ENCODE measurements at regions not wholly inside any gene's neighbourhood (a gene's known extent, or its start where the extent isn't known, plus 50 kb on each side); places are given as distances from the start of the nearest gene placed in this dataset.
"Not testable (repeated sequence)": the region's sequence is repeated elsewhere in the genome, so short reads cannot be mapped to it uniquely, and the experiment has no call there.

DNA sequence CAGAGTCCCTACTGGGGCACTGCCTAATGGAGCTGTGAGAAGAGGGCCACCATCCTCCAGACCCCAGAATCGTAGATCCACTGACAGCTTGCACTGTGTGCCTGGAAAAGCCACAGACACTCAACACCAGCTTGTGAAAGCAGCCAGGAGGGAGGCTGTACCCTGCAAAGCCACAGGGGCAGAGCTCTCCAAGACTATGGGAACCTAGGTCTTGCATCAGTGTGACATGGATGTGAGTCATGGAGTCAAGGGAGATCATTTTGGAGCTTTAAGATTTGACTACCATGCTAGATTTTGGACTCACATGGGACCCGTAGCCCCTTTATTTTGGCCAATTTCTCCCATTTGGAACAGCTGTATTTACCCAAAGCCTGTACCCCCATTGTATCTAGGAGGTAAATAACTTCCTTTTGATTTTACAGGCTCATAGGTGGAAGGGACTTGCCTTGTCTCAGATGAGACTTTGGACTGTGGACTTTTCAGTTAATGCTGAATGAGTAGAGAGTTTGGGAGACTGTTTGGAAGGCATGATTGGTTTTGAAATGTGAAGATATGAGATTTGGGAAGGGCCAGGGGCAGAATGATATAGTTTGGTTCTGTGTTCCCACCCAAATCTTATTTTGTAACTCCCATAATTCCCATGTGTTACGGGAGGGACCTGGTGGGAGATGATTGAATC, 734.6 kb downstream of the USP25 start:
- H3K36me3 Mint-ChIP-seq, H3K9me3 Mint-ChIP-seq, H3K4me3 Mint-ChIP-seq, H3K27ac Mint-ChIP-seq, H3K4me1 Mint-ChIP-seq, H3K27me3 Mint-ChIP-seq: not testable (repeated sequence)

GRCh38 chr21:16468184-16468583, 738.4 kb downstream of the USP25 start:
- Mint-ChIP-seq H3K27me3 (no peaks in the 10 kb centered on the region), H3K36me3 (no peaks in the 10 kb centered on the region), H3K4me3 (no peak overlapping the region), H3K27ac (no peak overlapping the region), H3K9me3 (peaks cover 6% of the 10 kb centered on the region), H3K4me1 (no peaks in the 10 kb centered on the region)

DNA sequence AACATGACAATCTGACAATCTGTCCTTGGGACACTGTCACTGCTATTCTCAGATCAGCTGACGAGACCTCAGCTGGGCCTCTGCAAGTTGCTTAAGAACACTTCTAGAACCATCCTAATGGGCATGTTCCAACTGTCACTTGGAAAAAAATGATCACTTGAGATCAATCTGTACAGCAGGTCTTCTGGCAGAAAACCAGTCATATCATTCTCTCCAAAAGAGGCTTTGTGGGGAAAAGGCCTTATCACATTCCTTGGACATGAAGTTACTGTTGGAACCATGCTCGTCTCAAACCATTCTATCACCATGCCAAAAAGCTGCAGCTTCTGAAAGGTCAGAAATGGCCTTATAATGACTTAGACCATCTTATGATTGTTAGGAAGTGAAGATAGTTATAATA, 744.2 kb downstream of the USP25 start:
- H3K9me3 Mint-ChIP-seq: peaks cover 11% of the 10 kb centered on the region
- H3K27ac Mint-ChIP-seq: no peak overlapping the region
- H3K27me3 Mint-ChIP-seq: no peaks in the 10 kb centered on the region
- no peak overlapping the region for H3K4me3 Mint-ChIP-seq
- no peaks in the 10 kb centered on the region for H3K36me3 Mint-ChIP-seq
- H3K4me1 Mint-ChIP-seq: no peaks in the 10 kb centered on the region

GRCh38 chr21:16476056-16476825, 746.5 kb downstream of the USP25 start:
- Mint-ChIP-seq H3K36me3 (no peaks in the 10 kb centered on the region), H3K27ac (no peak overlapping the region), H3K4me3 (no peak overlapping the region), H3K27me3 (no peaks in the 10 kb centered on the region), H3K4me1 (no peaks in the 10 kb centered on the region), H3K9me3 (peaks cover 6% of the 10 kb centered on the region)

DNA sequence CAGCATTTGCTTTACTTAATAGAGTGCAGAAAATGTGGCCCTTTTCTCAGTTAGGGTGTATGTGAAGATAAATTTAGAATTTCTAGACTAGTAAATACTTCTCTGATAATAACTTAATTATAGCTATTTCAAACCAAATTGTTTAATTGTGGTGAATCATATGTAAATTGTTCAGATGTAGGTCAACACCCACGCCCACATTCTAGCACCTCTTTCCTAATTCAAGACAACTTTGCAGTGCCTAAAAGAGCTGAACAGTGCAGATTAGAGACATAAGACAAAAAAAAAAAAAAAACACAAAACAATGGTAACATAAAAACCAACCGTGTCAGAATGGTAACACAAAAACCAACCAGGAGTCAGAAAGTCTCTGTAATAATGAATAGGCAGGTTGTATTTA, 758.3 kb downstream of the USP25 start:
- no peaks in the 10 kb centered on the region for H3K27me3 Mint-ChIP-seq
- peaks cover 4% of the 10 kb centered on the region for H3K9me3 Mint-ChIP-seq
- no peak overlapping the region for H3K4me3 Mint-ChIP-seq
- no peak overlapping the region for H3K27ac Mint-ChIP-seq
- H3K4me1 Mint-ChIP-seq: no peaks in the 10 kb centered on the region
- no peaks in the 10 kb centered on the region for H3K36me3 Mint-ChIP-seq

DNA sequence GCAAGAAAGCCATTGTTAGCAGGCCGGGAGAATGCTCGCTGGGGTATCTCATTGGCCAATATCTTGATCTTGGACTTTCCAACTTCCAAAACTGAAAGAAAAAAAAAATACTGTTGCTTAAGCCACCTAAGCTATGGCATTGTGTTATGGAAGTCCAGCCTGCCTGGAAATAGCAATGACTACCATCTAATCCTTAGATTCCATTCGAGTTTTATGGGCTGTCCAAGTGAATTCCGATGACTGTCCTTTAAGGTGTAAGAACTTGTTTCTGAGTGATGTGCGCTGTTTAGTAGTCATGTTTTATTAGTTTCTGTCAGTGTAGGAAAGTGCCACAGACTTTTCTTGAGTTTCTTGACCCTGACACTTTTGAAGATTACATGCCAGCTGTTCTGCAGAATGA, 762.6 kb downstream of the USP25 start:
- H3K27me3 Mint-ChIP-seq: no peaks in the 10 kb centered on the region
- H3K27ac Mint-ChIP-seq: no peak overlapping the region
- peaks cover 4% of the 10 kb centered on the region for H3K9me3 Mint-ChIP-seq
- no peaks in the 10 kb centered on the region for H3K36me3 Mint-ChIP-seq
- H3K4me3 Mint-ChIP-seq: no peak overlapping the region
- H3K4me1 Mint-ChIP-seq: no peaks in the 10 kb centered on the region

DNA sequence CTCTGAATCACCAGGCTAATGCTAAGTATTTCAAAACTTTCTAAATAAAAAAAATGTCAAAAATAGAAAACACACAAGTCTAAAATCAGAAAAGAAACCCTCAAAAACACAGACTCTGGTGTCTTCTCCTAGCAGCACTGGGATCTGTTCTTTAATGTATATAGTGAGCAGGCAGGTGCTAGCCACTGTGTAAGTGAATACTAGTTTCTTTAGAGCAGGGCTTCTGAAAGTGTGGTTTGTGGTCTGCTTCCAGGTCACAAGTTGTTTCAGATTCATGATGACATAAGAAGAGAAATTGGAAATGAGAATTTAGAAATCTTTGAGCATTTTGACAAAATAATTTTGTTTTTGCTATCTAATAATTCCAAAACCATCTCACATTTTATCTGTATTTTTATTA, 763.1 kb downstream of the USP25 start:
- Mint-ChIP-seq H3K27ac (no peak overlapping the region), H3K27me3 (no peaks in the 10 kb centered on the region), H3K9me3 (peaks cover 4% of the 10 kb centered on the region), H3K4me3 (no peak overlapping the region), H3K4me1 (no peaks in the 10 kb centered on the region), H3K36me3 (no peaks in the 10 kb centered on the region)

DNA sequence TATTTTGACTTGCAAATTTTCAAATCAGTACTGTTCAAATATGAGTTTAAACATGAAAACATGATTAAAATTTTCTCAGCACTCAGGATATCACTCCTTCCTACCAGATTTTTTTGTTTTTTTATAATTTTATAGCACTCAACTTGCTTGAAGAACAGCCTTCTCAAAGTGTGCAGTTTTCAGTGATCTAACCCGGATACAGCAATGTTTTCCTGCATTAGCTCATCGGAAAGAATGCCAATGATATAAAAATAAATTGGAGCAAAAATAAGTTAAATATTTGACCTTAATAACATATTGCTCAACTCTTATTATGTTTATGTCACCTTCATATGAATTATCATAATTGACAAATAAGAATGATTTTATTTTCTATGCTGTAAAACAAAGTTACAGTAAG, 766.8 kb downstream of the USP25 start:
- Mint-ChIP-seq H3K36me3 (no peaks in the 10 kb centered on the region), H3K4me3 (no peak overlapping the region), H3K4me1 (no peaks in the 10 kb centered on the region), H3K9me3 (peaks cover 3% of the 10 kb centered on the region), H3K27ac (no peak overlapping the region), H3K27me3 (no peaks in the 10 kb centered on the region)

DNA sequence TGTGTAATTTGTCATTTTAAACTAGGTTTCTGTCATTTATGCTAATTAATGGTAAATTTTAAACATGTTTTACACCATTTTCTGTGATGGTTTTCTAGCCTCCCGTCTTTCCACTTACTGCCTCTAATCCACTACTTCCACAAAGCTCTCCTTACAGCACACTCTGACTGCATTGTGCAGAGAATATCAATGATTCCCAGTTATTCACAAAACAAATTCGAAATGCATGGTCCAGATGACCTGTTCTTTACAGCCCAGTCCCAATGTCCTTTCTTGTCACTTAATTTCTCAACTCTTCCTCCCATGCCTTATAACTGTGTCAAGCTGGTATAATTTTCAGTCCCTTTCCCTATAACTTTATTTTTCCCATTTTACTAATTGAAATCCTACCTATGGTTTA, 770.5 kb downstream of the USP25 start:
- Mint-ChIP-seq H3K9me3 (no peaks in the 10 kb centered on the region), H3K4me3 (no peak overlapping the region), H3K4me1 (no peaks in the 10 kb centered on the region)

GRCh38 chr21:16502273-16502672, 772.5 kb downstream of the USP25 start:
- Mint-ChIP-seq H3K4me1 (no peaks in the 10 kb centered on the region), H3K27me3 (no peaks in the 10 kb centered on the region), H3K4me3 (no peak overlapping the region), H3K9me3 (no peaks in the 10 kb centered on the region), H3K36me3 (no peaks in the 10 kb centered on the region), H3K27ac (no peak overlapping the region)

More for the DNA sequence above, 770.5 kb downstream of the USP25 start:
- Mint-ChIP-seq H3K36me3 (no peaks in the 10 kb centered on the region), H3K27me3 (no peaks in the 10 kb centered on the region), H3K27ac (no peak overlapping the region)

DNA sequence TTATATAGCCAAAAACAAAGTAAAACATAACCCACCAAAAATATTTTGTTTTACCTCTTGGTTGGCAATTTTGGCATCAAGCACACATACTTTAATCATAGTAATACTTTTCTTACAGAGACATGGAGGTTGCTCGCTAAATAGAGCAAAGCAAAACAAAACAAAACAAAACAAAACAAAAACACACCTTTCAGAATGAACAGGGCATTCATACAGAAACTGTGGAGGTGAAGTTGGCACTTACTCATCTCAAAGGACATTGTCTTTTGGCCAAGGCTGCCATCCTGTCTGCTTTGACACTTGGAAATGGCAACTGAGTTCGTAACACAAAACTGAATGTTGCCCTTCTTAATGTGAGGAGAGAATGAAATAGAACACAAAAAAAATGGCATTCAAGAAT, 773.1 kb downstream of the USP25 start:
- Mint-ChIP-seq H3K36me3 (no peaks in the 10 kb centered on the region), H3K27me3 (no peaks in the 10 kb centered on the region), H3K4me1 (no peaks in the 10 kb centered on the region), H3K9me3 (no peaks in the 10 kb centered on the region), H3K4me3 (no peak overlapping the region), H3K27ac (no peak overlapping the region)

DNA sequence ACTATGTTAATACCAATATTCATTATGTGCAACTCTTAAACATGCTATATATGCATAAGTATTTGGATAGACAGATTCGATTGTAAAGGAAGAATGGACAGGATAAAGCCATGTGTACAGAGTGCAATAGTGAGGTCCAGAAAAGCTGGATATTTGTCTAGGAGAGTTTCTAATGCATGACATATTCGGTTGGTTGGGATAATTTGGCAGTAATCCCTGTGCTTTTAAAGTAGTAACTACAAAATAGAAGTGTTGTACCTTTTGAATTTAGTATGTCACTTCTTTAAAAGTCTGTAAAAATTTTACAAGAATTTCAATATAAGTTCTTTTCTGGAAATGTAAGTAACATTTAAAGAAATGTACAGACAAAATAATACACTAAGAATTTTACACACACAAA, 774.5 kb downstream of the USP25 start:
- H3K36me3 Mint-ChIP-seq: no peaks in the 10 kb centered on the region
- no peaks in the 10 kb centered on the region for H3K27me3 Mint-ChIP-seq
- no peak overlapping the region for H3K4me3 Mint-ChIP-seq
- H3K9me3 Mint-ChIP-seq: no peaks in the 10 kb centered on the region
- no peaks in the 10 kb centered on the region for H3K4me1 Mint-ChIP-seq
- H3K27ac Mint-ChIP-seq: no peak overlapping the region

- Mint-ChIP-seq H3K36me3 (no peaks in the 10 kb centered on the region), H3K4me1 (no peaks in the 10 kb centered on the region), H3K4me3 (no peak overlapping the region), H3K9me3 (no peaks in the 10 kb centered on the region), H3K27me3 (no peaks in the 10 kb centered on the region), H3K27ac (no peak overlapping the region)
These were observed 775.0 kb downstream of the USP25 start for GRCh38 chr21:16504766-16505165.

DNA sequence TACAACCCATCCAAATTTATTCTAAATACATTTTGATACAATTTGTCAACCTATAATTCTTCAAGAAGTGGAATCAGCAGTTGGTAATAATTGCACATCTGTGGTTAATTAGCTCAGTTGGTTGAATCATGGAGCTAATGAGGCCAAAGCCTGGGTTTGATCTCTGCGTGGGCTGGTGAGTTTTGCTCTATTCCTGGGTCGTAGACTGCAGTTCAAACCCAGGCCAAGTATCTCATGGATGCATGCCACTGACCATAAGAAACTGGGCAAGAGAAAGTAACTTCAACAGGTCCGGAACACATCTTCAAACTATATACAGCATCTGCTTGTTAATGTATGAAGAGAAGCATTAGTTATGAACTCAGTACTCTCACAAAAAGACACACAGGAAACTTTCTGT, 779.7 kb downstream of the USP25 start:
- Mint-ChIP-seq H3K4me1 (no peaks in the 10 kb centered on the region), H3K27ac (no peak overlapping the region), H3K9me3 (no peaks in the 10 kb centered on the region), H3K36me3 (no peaks in the 10 kb centered on the region), H3K4me3 (no peak overlapping the region), H3K27me3 (no peaks in the 10 kb centered on the region)

DNA sequence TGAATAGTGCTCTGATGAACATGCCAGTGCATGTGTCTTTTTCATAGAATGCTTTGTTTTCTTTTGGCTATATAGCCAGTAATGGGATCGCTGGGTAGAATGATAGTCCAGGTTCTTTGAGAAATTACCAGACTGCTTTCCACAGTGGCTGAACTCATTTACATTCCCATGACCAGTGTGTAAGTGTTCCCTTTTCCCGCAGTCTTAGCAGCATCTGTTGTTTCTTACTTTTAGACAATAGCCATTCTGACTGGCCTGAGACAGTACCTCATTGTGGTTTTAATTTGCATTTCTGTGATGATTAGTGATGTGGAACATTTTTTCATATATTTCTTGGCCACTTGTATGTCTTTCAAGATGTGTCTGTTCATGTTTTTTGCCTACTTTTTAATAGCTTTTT, 784.5 kb downstream of the USP25 start:
- no peaks in the 10 kb centered on the region for H3K36me3 Mint-ChIP-seq
- H3K4me3 Mint-ChIP-seq: no peak overlapping the region
- H3K9me3 Mint-ChIP-seq: no peaks in the 10 kb centered on the region
- no peaks in the 10 kb centered on the region for H3K27me3 Mint-ChIP-seq
- no peak overlapping the region for H3K27ac Mint-ChIP-seq
- no peaks in the 10 kb centered on the region for H3K4me1 Mint-ChIP-seq

GRCh38 chr21:16517383-16517782, 787.6 kb downstream of the USP25 start:
- Mint-ChIP-seq H3K27ac (no peak overlapping the region), H3K27me3 (no peaks in the 10 kb centered on the region), H3K36me3 (no peaks in the 10 kb centered on the region), H3K9me3 (peaks cover 2% of the 10 kb centered on the region), H3K4me3 (no peak overlapping the region), H3K4me1 (no peaks in the 10 kb centered on the region)

- H3K36me3 Mint-ChIP-seq: no peaks in the 10 kb centered on the region
- H3K27ac Mint-ChIP-seq: no peak overlapping the region
- no peaks in the 10 kb centered on the region for H3K27me3 Mint-ChIP-seq
- no peaks in the 10 kb centered on the region for H3K4me1 Mint-ChIP-seq
- no peak overlapping the region for H3K4me3 Mint-ChIP-seq
- peaks cover 9% of the 10 kb centered on the region for H3K9me3 Mint-ChIP-seq
These were observed 789.3 kb downstream of the USP25 start for GRCh38 chr21:16519036-16519435.

All from activated naive CD4-positive, alpha-beta T cell treated with anti-CD3 and anti-CD28 coated beads, Interleukin-2, amount 50 U/mL, for 24 hours (primary cell).